ENCODE measurements at regions not wholly inside any gene's neighbourhood (a gene's known extent, or its start where the extent isn't known, plus 50 kb on each side); places are given as distances from the start of the nearest gene placed in this dataset.

- no peaks in the 10 kb centered on the region for H3K9me1 ChIP-seq (replicated peaks; ENCODE audit: control insufficient read depth, extremely low read depth, insufficient read depth, low read length)
- peaks cover 3 to 6% of the 10 kb centered on the region in 2 experiments for H3K27me3 ChIP-seq (ENCODE audit: control insufficient read depth in 2 of 2, insufficient read depth in 2 of 2, low read length in 2 of 2)
- H3K4me3 ChIP-seq (replicated peaks in 1 of 3; ENCODE audit: insufficient read depth in 1 of 3, low read depth in 1 of 3, low read length in 3 of 3), result no peak overlapping the region
- no peak overlapping the region for H3K9ac ChIP-seq (replicated peaks; ENCODE audit: extremely low read depth, insufficient read depth, low read length)
- ChIA-PET CTCF (no interaction called here), POLR2A (interaction anchor here (0.5 kb wide), 1 partner anchor 21 kb away, joined by 4 read pairs; no protein-coding TSS in a partner anchor)
- no peak overlapping the region for H3K27ac ChIP-seq (ENCODE audit: insufficient read depth, low read depth, low read length)
- dilution Hi-C loops (cut with MboI; ENCODE audit: extremely low pct_ligation_motif_present, low sequenced_read_pairs), result no loop called here
- no peak overlapping the region for H3K4me2 ChIP-seq (ENCODE audit: insufficient read depth, low read length)
- H4K20me1 ChIP-seq (replicated peaks; ENCODE audit: control insufficient read depth, extremely low read depth, insufficient read depth, low read length), result no peaks in the 10 kb centered on the region
- DNase-seq (ENCODE audit: low read depth, low spot score) (no peak), FAIRE-seq (no peak)
- H3K79me2 ChIP-seq (ENCODE audit: control insufficient read depth, insufficient read depth, low read length), result no peaks in the 10 kb centered on the region
- H2AFZ ChIP-seq (ENCODE audit: low read depth, low read length), result no peak overlapping the region
- H3K36me3 ChIP-seq (ENCODE audit: control insufficient read depth in 2 of 2, extremely low read depth in 1 of 2, insufficient read depth in 2 of 2, low read length in 2 of 2), result no peaks in the 10 kb centered on the region
- TF ChIP-seq CTCF (IDR thresholded peaks at IDR 0.05; ENCODE audit: extremely low read depth in 1 of 2, insufficient read depth in 1 of 2, low read depth in 1 of 2, low read length in 2 of 2) (no peak), POLR2AphosphoS5 (IDR thresholded peaks at IDR 0.05; ENCODE audit: insufficient read depth, low read depth, low read length) (no peak), MYC (IDR thresholded peaks at IDR 0.05; ENCODE audit: low read depth, low read length) (no peak), POLR2A (IDR thresholded peaks at IDR 0.05; ENCODE audit: low read depth, low read length) (no peak), JUN (IDR thresholded peaks at IDR 0.05; ENCODE audit: borderline replicate concordance, insufficient read depth, insufficient read length, low read depth) (no peak), MAX (IDR thresholded peaks at IDR 0.05; ENCODE audit: insufficient read depth, insufficient read length) (no peak), EZH2 (IDR thresholded peaks at IDR 0.05; ENCODE audit: borderline replicate concordance, low read depth, low read length, severe bottlenecking) (no peak), FOS (IDR thresholded peaks at IDR 0.05; ENCODE audit: borderline replicate concordance, insufficient read depth, low read length) (no peak), GATA2 (IDR thresholded peaks at IDR 0.05; ENCODE audit: insufficient read depth, insufficient read length, low read depth, low read length) (no peak)
- intact Hi-C loops (cut with micrococcal nuclease), result no loop called here
- no peaks in the 10 kb centered on the region for H3K4me1 ChIP-seq (ENCODE audit: control insufficient read depth, extremely low read depth, insufficient read depth, low read length)
- H3K9me3 ChIP-seq (replicated peaks; ENCODE audit: control insufficient read depth, insufficient read depth, low read length), result no peaks in the 10 kb centered on the region
- no TSS peak for BruUV-seq (replicated peaks)
Measured at GRCh38 chr9:107693625-107694326, 204.2 kb upstream of the KLF4 start.

Measured in endothelial cell of umbilical vein (primary cell).